Astrocyte of the cerebellum (primary cell): ENCODE measurements at regions not wholly inside any gene's neighbourhood (a gene's known extent, or its start where the extent isn't known, plus 50 kb on each side); places are given as distances from the start of the nearest gene placed in this dataset.

ENCODE experiments used
- DNase-seq: peaks from one replicate; pipeline ENCODE4 v3.0.0-alpha.2; 2011; ENCODE audit warnings: low read depth
- H3K4me3 ChIP-seq: 2 replicates; pipeline ENCODE4 v1.5.1; 2011; ENCODE audit warnings: mild to moderate bottlenecking, low read depth, low read length, moderate library complexity
- in situ Hi-C: cut with HindIII; loops from 2 replicates; pipeline ENCODE4 v1.10.0; 2017; ENCODE audit warnings: low sequenced_read_pairs
- TF ChIP-seq, protein P1 (sequence below): IDR thresholded peaks from 2 replicates; pipeline ENCODE4 v1.5.1; 2012; ENCODE audit warnings: low read length, low read depth, moderate library complexity, mild to moderate bottlenecking; ENCODE audit errors: missing control alignments

DNA sequence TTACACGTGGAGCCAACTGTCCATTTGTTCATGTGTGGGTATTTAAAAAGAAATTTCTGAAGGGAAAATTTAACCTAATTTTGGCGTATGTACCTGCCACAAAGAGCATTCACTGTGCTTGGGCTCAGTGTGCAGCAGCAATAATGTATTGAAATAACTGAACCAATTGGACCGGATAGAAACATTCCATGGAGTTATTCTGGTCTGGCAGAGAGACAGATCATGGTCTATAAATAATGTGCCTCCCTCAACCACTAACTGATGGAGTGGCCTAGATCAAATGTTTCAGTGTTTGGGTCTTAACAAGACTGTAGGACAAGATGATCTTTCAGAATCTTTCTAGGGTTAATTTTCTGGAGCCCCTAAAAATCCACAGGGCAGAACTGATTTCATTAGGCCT lies 469.7 kb downstream of the PRELID2 start:
- in situ Hi-C loops = no loop called here
- DNase-seq = no peak
- H3K4me3 ChIP-seq = no peak overlapping the region
- TF ChIP-seq, protein P1, sequence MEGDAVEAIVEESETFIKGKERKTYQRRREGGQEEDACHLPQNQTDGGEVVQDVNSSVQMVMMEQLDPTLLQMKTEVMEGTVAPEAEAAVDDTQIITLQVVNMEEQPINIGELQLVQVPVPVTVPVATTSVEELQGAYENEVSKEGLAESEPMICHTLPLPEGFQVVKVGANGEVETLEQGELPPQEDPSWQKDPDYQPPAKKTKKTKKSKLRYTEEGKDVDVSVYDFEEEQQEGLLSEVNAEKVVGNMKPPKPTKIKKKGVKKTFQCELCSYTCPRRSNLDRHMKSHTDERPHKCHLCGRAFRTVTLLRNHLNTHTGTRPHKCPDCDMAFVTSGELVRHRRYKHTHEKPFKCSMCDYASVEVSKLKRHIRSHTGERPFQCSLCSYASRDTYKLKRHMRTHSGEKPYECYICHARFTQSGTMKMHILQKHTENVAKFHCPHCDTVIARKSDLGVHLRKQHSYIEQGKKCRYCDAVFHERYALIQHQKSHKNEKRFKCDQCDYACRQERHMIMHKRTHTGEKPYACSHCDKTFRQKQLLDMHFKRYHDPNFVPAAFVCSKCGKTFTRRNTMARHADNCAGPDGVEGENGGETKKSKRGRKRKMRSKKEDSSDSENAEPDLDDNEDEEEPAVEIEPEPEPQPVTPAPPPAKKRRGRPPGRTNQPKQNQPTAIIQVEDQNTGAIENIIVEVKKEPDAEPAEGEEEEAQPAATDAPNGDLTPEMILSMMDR = no peak

DNA sequence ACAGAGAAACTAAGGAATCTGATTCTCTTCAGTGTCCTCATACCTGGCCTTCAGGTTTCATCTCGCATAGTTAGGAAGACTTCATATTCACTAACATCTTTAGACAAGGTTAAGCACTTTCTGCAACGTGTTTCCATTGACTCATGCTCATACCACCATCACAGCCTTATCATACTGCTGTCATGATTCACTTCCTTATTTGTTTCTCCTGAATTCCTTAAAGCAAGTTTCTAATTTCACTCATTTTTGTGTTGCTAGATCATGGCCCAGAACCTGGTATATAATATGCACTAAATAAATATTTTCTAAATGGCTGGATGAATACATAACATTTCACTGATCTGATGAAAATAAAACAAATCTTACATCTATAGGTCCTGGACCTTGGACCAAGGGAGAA lies 472.9 kb downstream of the PRELID2 start:
- peak; percentile 16 for DNase-seq
- in situ Hi-C loops = no loop called here
- no peak overlapping the region for H3K4me3 ChIP-seq

DNA sequence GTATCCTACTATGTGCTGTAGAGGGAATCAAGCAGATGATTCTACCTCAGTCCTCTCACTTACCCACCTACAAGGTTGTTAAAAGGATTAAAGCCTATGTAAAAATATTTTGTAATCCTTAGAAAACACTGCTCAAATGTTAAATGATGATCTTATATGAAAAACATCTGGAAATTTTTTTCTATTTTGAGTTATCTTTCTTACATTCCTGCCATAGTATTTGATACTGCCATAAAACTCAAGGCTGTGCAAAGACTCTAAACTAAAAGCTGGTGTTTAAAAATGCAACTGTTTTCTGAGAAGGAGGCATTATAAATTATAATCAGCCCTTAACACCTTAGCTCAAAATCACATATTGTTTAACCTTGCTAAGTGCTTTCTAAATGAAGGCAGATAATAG lies 474.2 kb downstream of the PRELID2 start:
- TF ChIP-seq, protein P1 = no peak
- DNase-seq = no peak
- in situ Hi-C loops = no loop called here
- no peak overlapping the region for H3K4me3 ChIP-seq

More for the DNA sequence above, 472.9 kb downstream of the PRELID2 start:
- TF ChIP-seq, protein P1 = no peak

DNA sequence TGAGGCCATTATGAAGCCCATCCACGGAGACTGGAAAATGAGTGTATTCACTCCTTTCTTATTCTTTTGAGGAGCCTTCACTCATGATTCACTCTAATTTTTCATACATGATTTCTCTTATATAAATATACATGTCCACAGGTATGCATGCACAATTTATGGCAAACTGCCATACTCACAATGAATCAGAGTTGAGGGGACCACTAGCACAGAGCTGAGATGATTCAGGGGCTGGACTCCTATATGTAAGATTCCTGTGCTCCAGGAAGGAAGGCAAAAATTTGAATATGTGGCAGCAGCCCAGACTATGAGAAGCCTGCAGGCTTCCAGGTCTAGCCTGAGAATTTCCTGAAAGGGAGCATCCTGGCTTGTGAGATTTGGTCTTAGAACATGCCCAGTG lies 484.6 kb downstream of the PRELID2 start:
- in situ Hi-C loops = no loop called here
- H3K4me3 ChIP-seq = no peak overlapping the region
- peak; percentile 74 for DNase-seq
- TF ChIP-seq, protein P1 = no peak

DNA sequence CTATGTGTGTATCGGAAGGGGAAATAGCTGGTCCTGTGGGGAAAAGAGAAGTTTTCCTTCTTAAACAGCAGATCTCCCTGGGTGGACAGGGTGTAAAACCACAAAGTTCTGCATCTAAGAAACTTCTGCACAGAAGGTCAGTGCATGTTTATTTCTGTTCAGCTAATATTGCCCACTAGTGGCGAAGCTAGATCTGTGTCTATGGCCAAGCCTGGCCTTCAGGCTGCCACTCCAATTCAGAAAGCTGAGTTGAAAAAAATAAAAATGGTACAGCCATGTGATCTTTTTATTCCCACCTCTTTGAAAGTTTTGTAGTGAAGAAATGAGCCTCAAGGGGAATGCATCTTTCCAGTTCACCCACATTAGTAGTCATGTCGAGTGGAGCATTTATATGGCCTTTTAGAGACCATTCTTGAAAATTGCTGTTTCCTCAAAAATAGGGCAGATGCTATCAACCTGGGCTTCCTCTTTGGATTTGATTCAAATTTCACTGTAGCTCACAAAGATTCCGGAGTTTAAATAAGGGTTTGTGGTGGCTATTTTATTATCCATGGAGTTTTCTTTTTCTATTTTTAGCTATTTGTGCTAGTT lies 488.0 kb downstream of the PRELID2 start:
- peak; percentile 28 for DNase-seq
- H3K4me3 ChIP-seq = no peak overlapping the region
- TF ChIP-seq, protein P1 = peak; percentile 85
- in situ Hi-C loops = no loop called here

DNA sequence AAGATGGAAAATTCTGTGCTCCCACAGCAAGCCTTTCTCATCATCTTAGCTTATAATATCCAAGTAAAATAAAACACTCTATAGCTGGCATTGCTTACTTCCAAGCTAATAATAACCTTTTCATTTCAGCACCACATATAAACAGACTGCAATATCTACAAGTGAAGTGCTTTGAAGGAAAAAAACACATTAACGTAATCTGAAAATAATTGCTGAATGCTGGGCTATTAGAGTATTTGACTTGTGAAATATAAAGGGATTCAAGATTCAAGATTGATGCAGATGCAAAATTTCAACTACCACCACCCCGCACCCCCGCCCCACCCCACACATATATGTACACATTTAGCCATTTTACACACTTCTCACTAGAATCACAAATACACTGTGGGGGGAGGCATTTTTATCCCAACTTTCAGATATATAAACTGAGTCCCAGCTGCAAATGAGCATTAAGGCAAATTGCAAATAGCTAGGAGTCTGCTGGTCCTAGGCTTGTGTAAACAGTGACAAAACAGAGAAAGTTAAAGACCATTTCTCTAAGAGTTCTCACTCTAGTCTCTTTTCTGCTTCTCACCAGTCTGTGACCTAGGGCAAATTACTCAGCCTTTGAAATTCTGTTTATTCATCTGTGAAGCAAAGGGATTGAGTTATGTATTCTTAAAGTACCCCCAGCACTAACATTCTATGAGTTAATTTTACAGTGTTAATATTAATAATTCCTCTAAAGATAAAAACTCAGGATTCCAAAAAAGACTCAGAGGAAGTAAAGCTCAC lies 489.4 kb downstream of the PRELID2 start:
- H3K4me3 ChIP-seq = no peak overlapping the region
- TF ChIP-seq, protein P1 = no peak
- in situ Hi-C loops = no loop called here
- no peak for DNase-seq
